Hematopoietic multipotent progenitor cell (in vitro differentiated cells): ENCODE measurements at regions not wholly inside any gene's neighbourhood (a gene's known extent, or its start where the extent isn't known, plus 50 kb on each side); places are given as distances from the start of the nearest gene placed in this dataset.

Experiments
- DNase-seq, 3 donors: peaks; one replicate each; pipeline ENCODE4 v3.0.0-alpha.2; 2011 to 2015; ENCODE audit warnings: low read depth in 2 of 3, low spot score in 2 of 3

GRCh38 chr16:80427795-80428194, 113.0 kb upstream of the DYNLRB2 start:
- no peak for DNase-seq

GRCh38 chr16:80418517-80419355, 122.1 kb upstream of the DYNLRB2 start:
- no peak for DNase-seq

GRCh38 chr16:80417706-80418271, 123.0 kb upstream of the DYNLRB2 start:
- DNase-seq: no peak

GRCh38 chr16:80408014-80408413, 132.8 kb upstream of the DYNLRB2 start:
- DNase-seq: no peak

GRCh38 chr16:80407265-80407987, 133.4 kb upstream of the DYNLRB2 start:
- DNase-seq: no peak

- no peak for DNase-seq
Observed at GRCh38 chr16:80404847-80405246, 135.9 kb upstream of the DYNLRB2 start.

GRCh38 chr16:80403894-80404293, 136.9 kb upstream of the DYNLRB2 start:
- DNase-seq: no peak

GRCh38 chr16:80390871-80391489, 149.8 kb upstream of the DYNLRB2 start:
- DNase-seq: no peak

- no peak for DNase-seq
Observed at GRCh38 chr16:80390046-80390445, 150.7 kb upstream of the DYNLRB2 start.

GRCh38 chr16:80389338-80389737, 151.5 kb upstream of the DYNLRB2 start:
- DNase-seq: no peak

GRCh38 chr16:80387318-80387921, 153.4 kb upstream of the DYNLRB2 start:
- no peak for DNase-seq

GRCh38 chr16:80384862-80385261, 155.9 kb upstream of the DYNLRB2 start:
- DNase-seq: no peak

- no peak for DNase-seq
Observed at GRCh38 chr16:80380514-80380913, 160.3 kb upstream of the DYNLRB2 start.

- DNase-seq: no peak
Observed at GRCh38 chr16:80377096-80377956, 163.5 kb upstream of the DYNLRB2 start.

GRCh38 chr16:80375973-80376372, 164.8 kb upstream of the DYNLRB2 start:
- no peak for DNase-seq

- DNase-seq: no peak
Observed at GRCh38 chr16:80375513-80375912, 165.3 kb upstream of the DYNLRB2 start.

GRCh38 chr16:80372341-80372740, 168.5 kb upstream of the DYNLRB2 start:
- DNase-seq: no peak

- DNase-seq: peak in 2 of 3 donors; percentile 1 to 14
Observed at GRCh38 chr16:80369138-80369958, 171.4 kb upstream of the DYNLRB2 start.

- DNase-seq: no peak
Observed at GRCh38 chr16:80367037-80367658, 173.6 kb upstream of the DYNLRB2 start.
